Suppressor macrophage (primary cell): ENCODE measurements at regions not wholly inside any gene's neighbourhood (a gene's known extent, or its start where the extent isn't known, plus 50 kb on each side); places are given as distances from the start of the nearest gene placed in this dataset.
"Not testable (repeated sequence)": the region's sequence is repeated elsewhere in the genome, so short reads cannot be mapped to it uniquely, and the experiment has no call there.

Experiments
- DNase-seq, 4 experiments: peaks; one replicate each; pipeline ENCODE4 v3.0.0-alpha.2; 2020 to 2022

GRCh38 chr4:155442267-155443105, 65.7 kb upstream of the MAP9 start:
- peak; percentile 76 to 90 (median 86) for DNase-seq

- DNase-seq: no peak
These were observed 64.7 kb upstream of the MAP9 start for GRCh38 chr4:155441475-155441874.

GRCh38 chr4:155439760-155440159, 63.0 kb upstream of the MAP9 start:
- DNase-seq: not testable (repeated sequence)

- DNase-seq: no peak
These were observed 58.1 kb upstream of the MAP9 start for GRCh38 chr4:155434904-155435303.

- no peak for DNase-seq
These were observed 57.6 kb upstream of the MAP9 start for GRCh38 chr4:155434366-155434765.

- peak in 2 of 4 experiments; percentile 8 to 30 for DNase-seq
These were observed 57.0 kb upstream of the MAP9 start for GRCh38 chr4:155433636-155434360.

- no peak for DNase-seq
These were observed 54.4 kb upstream of the MAP9 start for GRCh38 chr4:155430895-155431795.

- no peak for DNase-seq
These were observed 51.4 kb upstream of the MAP9 start for GRCh38 chr4:155428128-155428527.

GRCh38 chr4:155426953-155427352, 50.2 kb upstream of the MAP9 start:
- no peak for DNase-seq
